ENCODE measurements at regions not wholly inside any gene's neighbourhood (a gene's known extent, or its start where the extent isn't known, plus 50 kb on each side); places are given as distances from the start of the nearest gene placed in this dataset.

GRCh38 chr16:87245511-87245910, 71.7 kb downstream of the C16orf95 start:
- Histone ChIP-seq H3K27ac (ENCODE audit: low read depth in 1 of 2, low read length in 2 of 2) (no peak overlapping the region), H3K27me3 (ENCODE audit: control insufficient read depth in 4 of 4, insufficient read depth in 4 of 4, low read length in 3 of 4) (no peaks in the 10 kb centered on the region), H3K36me3 (ENCODE audit: control insufficient read depth in 4 of 4, insufficient read depth in 3 of 4, low read depth in 1 of 4, low read length in 3 of 4) (no peaks in the 10 kb centered on the region), H3K9me3 (ENCODE audit: control insufficient read depth in 4 of 4, low read length in 3 of 4) (no peaks in the 10 kb centered on the region), H3K4me1 (ENCODE audit: control insufficient read depth in 4 of 4, insufficient read depth in 4 of 4, low read length in 3 of 4) (peaks cover 0 to 3% (median 0%) of the 10 kb centered on the region in 4 donors), H3K9ac (ENCODE audit: low read depth in 1 of 2, low read length in 2 of 2) (no peak overlapping the region), H3K4me3 (ENCODE audit: low read depth in 1 of 3, low read length in 3 of 3) (no peak overlapping the region)
- DNase-seq (ENCODE audit: low spot score) = no peak
- no peak for TF ChIP-seq SP1 (IDR thresholded peaks at IDR 0.05)
- no peak for TF ChIP-seq HNF4A (conservative IDR thresholded peaks at IDR 0.05)
- TF ChIP-seq HNF4G (IDR thresholded peaks at IDR 0.05) = no peak
- no peak for TF ChIP-seq FOXA1 (IDR thresholded peaks at IDR 0.05)
- no peak for TF ChIP-seq RXRA (IDR thresholded peaks at IDR 0.05)
- no peak for TF ChIP-seq JUND (IDR thresholded peaks at IDR 0.05)
- no peak for TF ChIP-seq ZBTB33 (IDR thresholded peaks at IDR 0.05)
- TF ChIP-seq REST (IDR thresholded peaks at IDR 0.05) = no peak
- no peak for TF ChIP-seq GABPA (IDR thresholded peaks at IDR 0.05 in 1 of 2, conservative IDR thresholded peaks at IDR 0.05 in 1 of 2)
- TF ChIP-seq YY1 (IDR thresholded peaks at IDR 0.05) = no peak
- no peak for TF ChIP-seq TAF1 (conservative IDR thresholded peaks at IDR 0.05)
- TF ChIP-seq EGR1 (IDR thresholded peaks at IDR 0.05; ENCODE audit: low read depth in 2 of 2) = no peak
- WGBS = 93% methylated on average over 13 of the region's 13 CpGs

- peak; percentile 15 for TF ChIP-seq FOXA2 (IDR thresholded peaks at IDR 0.05)
- no peak for TF ChIP-seq ZBTB33 (IDR thresholded peaks at IDR 0.05)
- Histone ChIP-seq H3K27ac (ENCODE audit: low read depth in 1 of 2, low read length in 2 of 2) (no peak overlapping the region), H3K9ac (ENCODE audit: low read depth in 1 of 2, low read length in 2 of 2) (no peak overlapping the region), H3K4me1 (ENCODE audit: control insufficient read depth in 4 of 4, insufficient read depth in 4 of 4, low read length in 3 of 4) (peaks cover 0 to 3% (median 0%) of the 10 kb centered on the region in 4 donors), H3K27me3 (ENCODE audit: control insufficient read depth in 4 of 4, insufficient read depth in 4 of 4, low read length in 3 of 4) (no peaks in the 10 kb centered on the region), H3K36me3 (ENCODE audit: control insufficient read depth in 4 of 4, insufficient read depth in 3 of 4, low read depth in 1 of 4, low read length in 3 of 4) (no peaks in the 10 kb centered on the region), H3K4me3 (ENCODE audit: low read depth in 1 of 3, low read length in 3 of 3) (no peak overlapping the region), H3K9me3 (ENCODE audit: control insufficient read depth in 4 of 4, low read length in 3 of 4) (no peaks in the 10 kb centered on the region)
- DNase-seq (ENCODE audit: low spot score) = no peak
- 51% methylated on average over 14 of the region's 14 CpGs for WGBS
Measured at GRCh38 chr16:87246269-87247065, 70.7 kb downstream of the C16orf95 start.

Data from liver (tissue), 7 donors.